Mesendoderm (in vitro differentiated cells): ENCODE measurements at regions not wholly inside any gene's neighbourhood (a gene's known extent, or its start where the extent isn't known, plus 50 kb on each side); places are given as distances from the start of the nearest gene placed in this dataset.
"Not testable (repeated sequence)": the region's sequence is repeated elsewhere in the genome, so short reads cannot be mapped to it uniquely, and the experiment has no call there.

Experiments
- DNase-seq: peaks from one replicate; pipeline ENCODE4 v3.0.0; 2013
- H2AK5ac ChIP-seq: 2 replicates; pipeline ENCODE4 v1.6.1; 2013; ENCODE audit warnings: low read length, inconsistent platforms
- H2BK120ac ChIP-seq: 2 replicates; pipeline ENCODE4 v1.6.1; 2013; ENCODE audit warnings: low read depth, mild to moderate bottlenecking, low read length, moderate library complexity, mixed read lengths
- H2BK15ac ChIP-seq: replicated peaks from 2 replicates; pipeline ENCODE4 v1.6.1; 2013; ENCODE audit warnings: low read depth, mild to moderate bottlenecking, moderate library complexity
- H2BK5ac ChIP-seq: 2 replicates; pipeline ENCODE4 v1.6.1; 2013; ENCODE audit warnings: low read length, inconsistent platforms
- H3K18ac ChIP-seq: 2 replicates; pipeline ENCODE4 v1.6.1; 2013; ENCODE audit warnings: mild to moderate bottlenecking, low read length, mixed read lengths
- H3K23ac ChIP-seq: one replicate; pipeline ENCODE4 v1.6.1; 2013; ENCODE audit warnings: low read length
- H3K27ac ChIP-seq: 2 replicates; pipeline ENCODE4 v1.5.1; 2013; ENCODE audit warnings: low read depth, mild to moderate bottlenecking, inconsistent platforms, low read length, moderate library complexity
- H3K27me3 ChIP-seq: 2 replicates; pipeline ENCODE4 v1.6.1; 2013; ENCODE audit warnings: low read length, control low read depth, mild to moderate bottlenecking, inconsistent platforms; ENCODE audit not compliant: insufficient read depth, poor library complexity
- H3K36me3 ChIP-seq: 2 replicates; pipeline ENCODE4 v1.6.1; 2013; ENCODE audit warnings: low read length, inconsistent platforms; ENCODE audit not compliant: control insufficient read depth, insufficient read depth
- H3K4ac ChIP-seq: one replicate; pipeline ENCODE4 v1.6.1; 2013; ENCODE audit warnings: low read depth, mild to moderate bottlenecking, low read length, moderate library complexity
- H3K4me1 ChIP-seq: 2 replicates; pipeline ENCODE4 v1.6.1; 2013; ENCODE audit warnings: low read depth, low read length, inconsistent platforms; ENCODE audit not compliant: control insufficient read depth
- H3K4me2 ChIP-seq: 2 replicates; pipeline ENCODE4 v1.6.1; 2013; ENCODE audit warnings: low read length
- H3K4me3 ChIP-seq: 2 replicates; pipeline ENCODE4 v1.5.1; 2013; ENCODE audit warnings: mild to moderate bottlenecking, low read length
- H3K56ac ChIP-seq: one replicate; pipeline ENCODE4 v1.6.1; 2013; ENCODE audit warnings: low read length
- H3K79me1 ChIP-seq: 2 replicates; pipeline ENCODE4 v1.6.1; 2013; ENCODE audit warnings: low read length, inconsistent platforms
- H3K79me2 ChIP-seq: 2 replicates; pipeline ENCODE4 v1.6.1; 2013; ENCODE audit warnings: mild to moderate bottlenecking, low read length; ENCODE audit not compliant: control insufficient read depth, insufficient read depth
- H3K9ac ChIP-seq: 2 replicates; pipeline ENCODE4 v1.6.1; 2013; ENCODE audit warnings: low read length, inconsistent platforms
- H4K5ac ChIP-seq: one replicate; pipeline ENCODE4 v1.6.1; 2013; ENCODE audit warnings: low read length
- H4K8ac ChIP-seq: one replicate; pipeline ENCODE4 v1.6.1; 2013; ENCODE audit warnings: low read depth, mild to moderate bottlenecking, control low read depth, low read length, moderate library complexity
- WGBS: extraction: QIAGEN DNeasy Blood & Tissue Kit; methylation state at CpG from one replicate; pipeline ENCODE4 v1.1.7; 2013; ENCODE audit warnings: low lambda C conversion rate, missing lambda C conversion rate; ENCODE audit not compliant: insufficient coverage; ENCODE audit errors: extremely low coverage; 5-methylcytosine and 5-hydroxymethylcytosine counted together

DNA sequence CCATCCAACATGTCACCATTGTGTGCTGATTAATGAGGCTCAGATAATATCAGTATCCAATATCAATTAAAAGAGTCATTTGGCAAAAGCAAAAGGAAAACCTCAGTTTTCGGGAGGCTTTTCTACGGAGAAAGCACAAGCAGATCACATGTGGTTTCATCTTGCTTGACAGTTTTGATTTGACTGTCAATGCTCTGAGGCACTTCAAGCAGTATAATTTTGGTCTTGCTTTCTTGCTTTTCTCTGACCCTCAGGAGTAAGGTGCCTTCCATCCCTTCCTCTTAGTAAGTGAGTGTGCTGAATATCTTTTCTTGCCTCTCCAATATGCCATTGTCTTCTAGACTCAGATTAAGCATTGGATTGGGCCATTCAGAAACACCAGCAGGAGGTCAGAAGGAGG lies 115.5 kb upstream of the CALCR start:
- Histone ChIP-seq H2BK5ac (no peak overlapping the region), H3K23ac (no peak overlapping the region), H3K56ac (no peak overlapping the region), H3K4me3 (no peak overlapping the region), H3K27me3 (no peaks in the 10 kb centered on the region), H3K18ac (no peak overlapping the region), H3K4ac (no peak overlapping the region), H4K8ac (no peak overlapping the region), H3K79me1 (no peaks in the 10 kb centered on the region), H3K9ac (no peak overlapping the region), H4K5ac (no peak overlapping the region), H2AK5ac (no peak overlapping the region), H3K79me2 (no peaks in the 10 kb centered on the region), H3K27ac (no peak overlapping the region), H3K4me2 (no peak overlapping the region), H2BK15ac (no peak overlapping the region), H2BK120ac (no peak overlapping the region), H3K36me3 (no peaks in the 10 kb centered on the region), H3K4me1 (no peaks in the 10 kb centered on the region)
- peak; percentile 18 for DNase-seq
- WGBS, result no CpG with 5 or more reads among the region's 2 CpGs

DNA sequence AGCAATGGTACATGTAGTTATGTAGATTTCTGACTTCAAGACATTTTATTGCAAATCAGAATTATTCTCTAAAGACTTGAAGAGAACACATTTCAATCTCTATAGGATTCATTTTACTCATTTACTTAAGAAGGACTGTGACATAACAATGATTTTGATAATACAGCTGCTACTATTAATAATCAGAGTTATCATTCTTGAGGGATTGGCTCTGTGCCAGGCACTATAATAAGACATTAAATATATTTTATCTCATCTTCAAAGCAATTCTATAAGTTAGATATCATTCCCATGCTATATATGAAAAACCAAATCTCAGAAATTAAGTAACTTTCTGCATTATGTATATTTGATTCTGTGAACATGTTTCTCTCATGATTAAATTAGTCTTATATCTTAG lies 103.7 kb upstream of the CALCR start:
- Histone ChIP-seq H3K9ac (no peak overlapping the region), H3K79me1 (no peaks in the 10 kb centered on the region), H3K4me2 (no peak overlapping the region), H3K79me2 (no peaks in the 10 kb centered on the region), H3K27ac (no peak overlapping the region), H4K5ac (no peak overlapping the region), H4K8ac (no peak overlapping the region), H3K18ac (no peak overlapping the region), H2BK15ac (no peak overlapping the region), H3K56ac (no peak overlapping the region), H3K36me3 (no peaks in the 10 kb centered on the region), H2AK5ac (no peak overlapping the region), H3K4me3 (no peak overlapping the region), H2BK5ac (no peak overlapping the region), H3K4ac (no peak overlapping the region), H3K23ac (no peak overlapping the region), H3K27me3 (no peaks in the 10 kb centered on the region), H2BK120ac (no peak overlapping the region), H3K4me1 (no peaks in the 10 kb centered on the region)
- DNase-seq, result no peak

DNA sequence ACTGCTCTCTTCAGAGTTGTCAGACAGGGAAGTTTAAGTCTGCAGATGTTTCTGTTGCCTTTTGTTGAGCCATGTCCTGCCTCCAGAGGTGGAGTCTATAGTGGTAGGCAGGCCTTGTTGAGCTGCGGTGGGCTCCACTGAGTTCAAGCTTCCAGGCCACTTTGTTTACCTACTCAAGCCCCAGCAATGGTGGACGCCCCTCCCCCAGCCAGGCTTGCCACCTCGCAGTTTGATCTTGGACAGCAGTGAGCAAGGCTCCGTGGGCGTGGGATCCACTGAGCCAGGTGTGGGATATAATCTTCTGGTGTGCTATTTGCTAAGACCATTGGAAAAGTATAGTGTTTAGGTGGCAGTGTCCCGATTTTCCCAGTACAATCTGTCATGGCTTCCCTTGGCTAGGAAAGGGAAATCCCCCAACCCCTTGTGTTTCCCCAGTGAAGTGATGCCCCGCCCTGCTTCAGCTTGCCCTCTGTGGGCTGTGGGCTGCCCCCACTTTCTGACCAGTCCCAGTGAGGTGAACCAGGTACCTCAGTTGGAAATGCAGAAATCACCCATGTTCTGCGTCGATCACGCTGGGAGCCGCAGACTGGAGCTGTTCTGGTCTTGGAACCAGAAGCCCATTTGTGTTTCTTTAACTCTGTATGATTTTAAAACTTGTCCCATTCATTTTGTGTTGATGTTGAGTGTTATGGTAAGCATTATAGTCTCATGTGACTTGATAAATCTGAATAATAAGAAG lies 89.2 kb upstream of the CALCR start:
- H3K36me3 ChIP-seq, result no peaks in the 10 kb centered on the region

DNA sequence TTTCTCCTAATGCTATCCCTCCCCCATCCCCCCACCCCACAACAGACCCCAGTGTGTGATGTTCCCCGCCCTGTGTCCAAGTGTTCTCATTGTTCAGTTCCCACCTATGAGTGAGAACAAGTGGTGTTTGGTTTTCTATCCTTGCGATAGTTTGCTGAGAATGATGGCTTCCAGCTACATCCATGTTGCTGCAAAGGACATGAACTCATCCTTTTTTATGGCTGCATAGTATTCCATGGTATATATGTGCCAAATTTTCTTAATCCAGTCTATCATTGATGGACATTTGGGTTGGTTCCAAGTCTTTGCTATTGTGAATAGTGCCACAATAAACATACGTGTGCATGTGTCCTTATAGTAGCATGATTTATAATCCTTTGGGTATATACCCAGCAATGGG lies 83.6 kb upstream of the CALCR start:
- H3K4me1 ChIP-seq, DNase-seq, H2BK15ac ChIP-seq, H3K79me1 ChIP-seq, H3K4ac ChIP-seq, H3K9ac ChIP-seq, H3K18ac ChIP-seq, H3K27ac ChIP-seq, H3K27me3 ChIP-seq, H2BK5ac ChIP-seq, H3K23ac ChIP-seq, H2AK5ac ChIP-seq, H3K4me3 ChIP-seq, H3K4me2 ChIP-seq, H2BK120ac ChIP-seq, H3K36me3 ChIP-seq, H4K8ac ChIP-seq, H3K79me2 ChIP-seq, H4K5ac ChIP-seq, H3K56ac ChIP-seq: not testable (repeated sequence)
- no CpG with 5 or more reads among the region's 3 CpGs for WGBS

More for the DNA sequence above, 89.2 kb upstream of the CALCR start:
- no peaks in the 10 kb centered on the region for H3K79me1 ChIP-seq
- no peak overlapping the region for H3K9ac ChIP-seq
- no peak overlapping the region for H4K5ac ChIP-seq
- no peak overlapping the region for H4K8ac ChIP-seq
- H3K56ac ChIP-seq, result no peak overlapping the region
- DNase-seq, result no peak
- no CpG with 5 or more reads among the region's 11 CpGs for WGBS
- H3K27me3 ChIP-seq, result no peaks in the 10 kb centered on the region
- no peak overlapping the region for H3K23ac ChIP-seq
- no peak overlapping the region for H3K4ac ChIP-seq
- no peak overlapping the region for H2BK15ac ChIP-seq
- H3K27ac ChIP-seq, result no peak overlapping the region
- H3K4me2 ChIP-seq, result no peak overlapping the region
- no peak overlapping the region for H2BK5ac ChIP-seq
- H2AK5ac ChIP-seq, result no peak overlapping the region
- H3K4me3 ChIP-seq, result no peak overlapping the region
- H3K18ac ChIP-seq, result no peak overlapping the region
- H2BK120ac ChIP-seq, result no peak overlapping the region
- H3K79me2 ChIP-seq, result no peaks in the 10 kb centered on the region
- H3K4me1 ChIP-seq, result no peaks in the 10 kb centered on the region

DNA sequence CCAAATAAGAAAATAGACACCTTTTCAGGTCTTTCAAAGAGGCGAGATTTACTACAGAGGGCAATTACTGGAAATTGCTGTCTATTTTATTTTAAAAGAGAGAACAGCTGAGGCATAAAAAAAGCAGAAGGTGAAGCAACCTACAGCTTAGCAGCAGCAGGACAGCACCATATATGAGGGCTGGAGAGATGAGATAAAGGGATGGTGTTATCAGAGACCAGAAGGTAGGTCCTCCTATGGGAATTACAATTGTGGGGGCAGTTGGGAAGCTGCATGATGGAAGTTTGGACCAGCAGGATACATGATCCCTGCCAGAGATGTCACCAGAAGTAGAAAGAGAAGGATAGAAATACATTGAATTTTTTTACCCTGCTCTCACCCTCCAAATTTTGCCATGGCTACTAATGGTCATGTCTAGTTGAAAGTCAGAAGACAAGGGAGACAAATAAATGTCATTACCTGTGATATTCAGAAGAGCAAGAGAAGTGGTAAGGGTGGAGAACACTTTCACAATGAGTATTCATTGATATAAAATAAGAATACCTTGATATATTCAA lies 77.2 kb upstream of the CALCR start:
- H3K4me3 ChIP-seq, result no peak overlapping the region
- H3K9ac ChIP-seq, result no peak overlapping the region
- no peak overlapping the region for H2BK5ac ChIP-seq
- no peaks in the 10 kb centered on the region for H3K36me3 ChIP-seq
- H3K4me1 ChIP-seq, result peaks cover 2% of the 10 kb centered on the region
- no peak overlapping the region for H2AK5ac ChIP-seq
- H3K18ac ChIP-seq, result no peak overlapping the region
- no peak overlapping the region for H3K27ac ChIP-seq
- H4K5ac ChIP-seq, result no peak overlapping the region
- H3K79me2 ChIP-seq, result no peaks in the 10 kb centered on the region
- H2BK120ac ChIP-seq, result no peak overlapping the region
- H3K4me2 ChIP-seq, result no peak overlapping the region
- no peak overlapping the region for H4K8ac ChIP-seq
- H3K56ac ChIP-seq, result no peak overlapping the region
- H3K27me3 ChIP-seq, result no peaks in the 10 kb centered on the region
- WGBS, result no CpG with 5 or more reads among the region's 1 CpG
- no peaks in the 10 kb centered on the region for H3K79me1 ChIP-seq
- H3K23ac ChIP-seq, result no peak overlapping the region
- peak; percentile 70 for DNase-seq
- no peak overlapping the region for H2BK15ac ChIP-seq
- no peak overlapping the region for H3K4ac ChIP-seq

DNA sequence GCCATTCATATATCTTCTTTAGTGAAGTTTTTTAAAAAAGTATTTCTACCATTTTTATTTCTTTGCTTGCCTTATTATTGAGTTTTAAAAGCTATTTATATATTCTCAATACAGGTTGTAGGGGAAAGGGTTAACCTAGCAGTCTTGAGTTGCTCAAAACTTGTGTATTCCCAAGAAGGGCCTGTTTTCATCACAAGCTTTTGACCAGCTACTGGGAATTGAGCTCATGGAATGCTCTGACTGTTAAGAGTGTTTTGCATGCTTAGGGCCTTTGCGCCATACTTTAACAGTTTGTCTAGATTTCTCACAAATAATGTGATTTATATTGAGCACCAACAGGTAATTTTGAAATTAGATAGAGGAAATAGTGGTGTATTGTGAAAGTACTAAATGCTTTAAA lies 72.0 kb upstream of the CALCR start:
- Histone ChIP-seq H3K4me1 (no peaks in the 10 kb centered on the region), H3K4me2 (no peak overlapping the region), H3K27ac (no peak overlapping the region), H3K27me3 (no peaks in the 10 kb centered on the region), H3K23ac (no peak overlapping the region), H2BK5ac (no peak overlapping the region), H4K8ac (no peak overlapping the region), H3K79me2 (peaks cover 2% of the 10 kb centered on the region), H3K4ac (no peak overlapping the region), H3K79me1 (no peaks in the 10 kb centered on the region), H3K36me3 (no peaks in the 10 kb centered on the region), H3K4me3 (no peak overlapping the region), H2BK120ac (no peak overlapping the region), H3K56ac (peak overlapping the region; percentile 52), H2BK15ac (no peak overlapping the region), H3K9ac (peak overlapping the region; percentile 16), H4K5ac (no peak overlapping the region), H3K18ac (peak overlapping the region; percentile 80), H2AK5ac (no peak overlapping the region)
- no CpG with 5 or more reads among the region's 1 CpG for WGBS
- DNase-seq, result peak; percentile 77
